ENCODE measurements at regions not wholly inside any gene's neighbourhood (a gene's known extent, or its start where the extent isn't known, plus 50 kb on each side); places are given as distances from the start of the nearest gene placed in this dataset.

GRCh38 chr22:26779929-26780328 lies 122.5 kb downstream of the MIAT start:
- TF ChIP-seq CTCF (IDR thresholded peaks at IDR 0.05; ENCODE audit: unreplicated experiment), result no peak
- Mint-ChIP-seq H3K9me3 (peaks cover 15% of the 10 kb centered on the region), H3K27me3 (ENCODE audit: low read depth) (peaks cover 3% of the 10 kb centered on the region), H3K4me3 (no peak overlapping the region), H3K4me1 (peaks cover 30% of the 10 kb centered on the region), H3K27ac (no peak overlapping the region), H3K36me3 (peaks cover 33% of the 10 kb centered on the region)
- DNase-seq (ENCODE audit: low spot score in 2 of 2, unreplicated experiment in 2 of 2), result no peak

GRCh38 chr22:26780521-26780920 lies 123.1 kb downstream of the MIAT start:
- H3K9me3 Mint-ChIP-seq, result peaks cover 10% of the 10 kb centered on the region
- H3K27me3 Mint-ChIP-seq (ENCODE audit: low read depth), result peaks cover 3% of the 10 kb centered on the region
- no peak overlapping the region for H3K4me3 Mint-ChIP-seq
- DNase-seq (ENCODE audit: low spot score in 2 of 2, unreplicated experiment in 2 of 2), result no peak
- peaks cover 30% of the 10 kb centered on the region for H3K4me1 Mint-ChIP-seq
- H3K36me3 Mint-ChIP-seq, result peaks cover 28% of the 10 kb centered on the region
- no peak overlapping the region for H3K27ac Mint-ChIP-seq
- TF ChIP-seq CTCF (IDR thresholded peaks at IDR 0.05; ENCODE audit: unreplicated experiment), result no peak

GRCh38 chr22:26781062-26781461 lies 123.7 kb downstream of the MIAT start:
- Mint-ChIP-seq H3K4me1 (peaks cover 30% of the 10 kb centered on the region), H3K4me3 (no peak overlapping the region), H3K27me3 (ENCODE audit: low read depth) (peaks cover 3% of the 10 kb centered on the region), H3K9me3 (peaks cover 5% of the 10 kb centered on the region), H3K27ac (no peak overlapping the region), H3K36me3 (peaks cover 23% of the 10 kb centered on the region)
- DNase-seq (ENCODE audit: low spot score in 2 of 2, unreplicated experiment in 2 of 2), result no peak
- no peak for TF ChIP-seq CTCF (IDR thresholded peaks at IDR 0.05; ENCODE audit: unreplicated experiment)

- Mint-ChIP-seq H3K4me1 (peaks cover 29% of the 10 kb centered on the region), H3K27ac (no peak overlapping the region), H3K4me3 (no peak overlapping the region), H3K36me3 (peaks cover 21% of the 10 kb centered on the region), H3K27me3 (ENCODE audit: low read depth) (peaks cover 3% of the 10 kb centered on the region), H3K9me3 (peaks cover 4% of the 10 kb centered on the region)
- DNase-seq (ENCODE audit: low spot score in 2 of 2, unreplicated experiment in 2 of 2), result no peak
- TF ChIP-seq CTCF (IDR thresholded peaks at IDR 0.05; ENCODE audit: unreplicated experiment), result no peak
Measured at GRCh38 chr22:26781596-26781995, 124.2 kb downstream of the MIAT start.

- H3K4me1 Mint-ChIP-seq, result peaks cover 18% of the 10 kb centered on the region
- peaks cover 3% of the 10 kb centered on the region for H3K27me3 Mint-ChIP-seq (ENCODE audit: low read depth)
- no peak overlapping the region for H3K4me3 Mint-ChIP-seq
- H3K9me3 Mint-ChIP-seq, result peaks cover 4% of the 10 kb centered on the region
- H3K27ac Mint-ChIP-seq, result peak overlapping the region; percentile 17
- DNase-seq (ENCODE audit: low spot score in 2 of 2, unreplicated experiment in 2 of 2), result no peak
- no peak for TF ChIP-seq CTCF (IDR thresholded peaks at IDR 0.05; ENCODE audit: unreplicated experiment)
- H3K36me3 Mint-ChIP-seq, result peaks cover 17% of the 10 kb centered on the region
Measured at GRCh38 chr22:26783885-26784284, 126.5 kb downstream of the MIAT start.

GRCh38 chr22:26784772-26785171 lies 127.4 kb downstream of the MIAT start:
- peaks cover 3% of the 10 kb centered on the region for H3K27me3 Mint-ChIP-seq (ENCODE audit: low read depth)
- TF ChIP-seq CTCF (IDR thresholded peaks at IDR 0.05; ENCODE audit: unreplicated experiment), result no peak
- H3K4me3 Mint-ChIP-seq, result no peak overlapping the region
- peaks cover 1% of the 10 kb centered on the region for H3K9me3 Mint-ChIP-seq
- no peak for DNase-seq (ENCODE audit: low spot score in 2 of 2, unreplicated experiment in 2 of 2)
- no peak overlapping the region for H3K27ac Mint-ChIP-seq
- H3K4me1 Mint-ChIP-seq, result peaks cover 10% of the 10 kb centered on the region
- peaks cover 10% of the 10 kb centered on the region for H3K36me3 Mint-ChIP-seq
